ENCODE measurements at regions not wholly inside any gene's neighbourhood (a gene's known extent, or its start where the extent isn't known, plus 50 kb on each side); places are given as distances from the start of the nearest gene placed in this dataset.

- Histone ChIP-seq H3K9me3 (ENCODE audit: low read depth) (no peaks in the 10 kb centered on the region), H3K27ac (no peak overlapping the region), H3K36me3 (no peaks in the 10 kb centered on the region), H3K4me3 (no peak overlapping the region), H3K4me1 (ENCODE audit: low read depth) (no peaks in the 10 kb centered on the region), H3K27me3 (no peaks in the 10 kb centered on the region)
- TF ChIP-seq, protein P1, sequence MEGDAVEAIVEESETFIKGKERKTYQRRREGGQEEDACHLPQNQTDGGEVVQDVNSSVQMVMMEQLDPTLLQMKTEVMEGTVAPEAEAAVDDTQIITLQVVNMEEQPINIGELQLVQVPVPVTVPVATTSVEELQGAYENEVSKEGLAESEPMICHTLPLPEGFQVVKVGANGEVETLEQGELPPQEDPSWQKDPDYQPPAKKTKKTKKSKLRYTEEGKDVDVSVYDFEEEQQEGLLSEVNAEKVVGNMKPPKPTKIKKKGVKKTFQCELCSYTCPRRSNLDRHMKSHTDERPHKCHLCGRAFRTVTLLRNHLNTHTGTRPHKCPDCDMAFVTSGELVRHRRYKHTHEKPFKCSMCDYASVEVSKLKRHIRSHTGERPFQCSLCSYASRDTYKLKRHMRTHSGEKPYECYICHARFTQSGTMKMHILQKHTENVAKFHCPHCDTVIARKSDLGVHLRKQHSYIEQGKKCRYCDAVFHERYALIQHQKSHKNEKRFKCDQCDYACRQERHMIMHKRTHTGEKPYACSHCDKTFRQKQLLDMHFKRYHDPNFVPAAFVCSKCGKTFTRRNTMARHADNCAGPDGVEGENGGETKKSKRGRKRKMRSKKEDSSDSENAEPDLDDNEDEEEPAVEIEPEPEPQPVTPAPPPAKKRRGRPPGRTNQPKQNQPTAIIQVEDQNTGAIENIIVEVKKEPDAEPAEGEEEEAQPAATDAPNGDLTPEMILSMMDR (IDR thresholded peaks at IDR 0.05; ENCODE audit: low read depth, low read length), result no peak
- DNase-seq (ENCODE audit: low read depth in 1 of 2, low spot score in 1 of 2), result no peak
Measured at GRCh38 chr11:12623869-12624268, 50.4 kb upstream of the TEAD1 start.
